ENCODE measurements at regions not wholly inside any gene's neighbourhood (a gene's known extent, or its start where the extent isn't known, plus 50 kb on each side); places are given as distances from the start of the nearest gene placed in this dataset.
"Not testable (repeated sequence)": the region's sequence is repeated elsewhere in the genome, so short reads cannot be mapped to it uniquely, and the experiment has no call there.

DNA sequence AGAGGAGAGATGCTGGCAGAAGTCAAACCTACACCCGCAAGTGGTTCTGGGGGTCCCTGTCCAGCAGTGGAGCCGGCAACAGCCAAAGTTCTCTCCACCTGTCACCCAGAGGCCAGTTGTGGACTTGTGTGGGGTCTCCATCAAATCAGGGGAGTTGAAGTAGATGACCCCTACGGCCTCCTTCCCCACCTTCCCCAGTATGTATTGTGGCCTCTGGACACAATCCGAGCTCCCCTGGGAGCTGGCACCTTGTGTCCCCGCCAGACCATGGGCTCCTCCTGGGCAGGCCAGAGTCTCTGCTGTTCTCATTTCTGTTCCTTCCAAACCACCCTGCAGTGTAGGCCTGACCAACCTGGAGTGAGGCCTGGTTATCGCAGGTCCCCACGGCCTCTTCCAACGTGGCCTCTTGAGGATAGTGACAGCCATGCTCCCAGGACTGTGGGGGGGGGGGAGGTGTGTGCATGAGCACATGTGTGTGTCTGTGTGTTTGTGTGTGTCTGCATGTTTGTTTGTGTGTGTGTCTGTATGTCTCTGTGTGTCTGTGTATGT is 246.4 kb downstream of the MATN1 start:
- DNase-seq: no peak

DNA sequence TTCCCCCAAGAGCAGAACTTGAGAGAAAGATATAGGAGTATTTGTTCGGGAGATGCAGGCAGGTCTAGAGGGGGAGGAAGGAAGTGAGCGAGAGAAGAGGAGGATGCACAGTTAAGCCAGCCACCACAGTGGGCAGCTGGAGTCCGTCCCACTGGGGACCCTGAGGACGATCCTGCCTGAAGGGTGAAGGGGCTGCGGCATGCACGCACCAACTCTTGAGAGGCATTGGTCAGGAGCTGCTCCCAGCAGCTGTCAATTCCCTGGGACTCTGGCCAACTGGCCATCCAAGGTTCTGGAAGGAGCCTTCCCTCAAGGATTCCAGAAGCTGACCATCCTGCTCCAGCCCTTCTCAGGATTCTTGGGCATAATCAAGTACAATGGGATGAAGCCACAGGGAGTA is 246.9 kb downstream of the MATN1 start:
- DNase-seq: no peak

DNA sequence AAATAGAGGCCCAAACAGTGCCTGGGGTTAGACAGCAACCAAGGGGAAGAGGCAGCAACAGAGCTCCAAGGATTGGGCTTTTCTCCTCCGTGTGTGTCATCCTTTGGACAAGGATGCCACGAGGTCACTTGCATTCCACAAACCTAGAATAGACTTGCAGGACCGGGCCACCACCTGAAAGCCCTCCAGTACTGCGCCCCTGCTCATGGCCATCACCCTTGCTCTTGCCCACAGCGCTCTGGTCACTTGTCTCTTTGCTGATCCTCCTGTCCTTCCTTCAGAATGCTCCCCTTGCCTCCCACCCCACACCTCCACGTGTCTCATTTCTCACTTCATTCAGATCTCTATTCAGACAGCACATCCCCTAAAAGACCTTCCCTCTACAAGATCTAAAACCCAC is 247.4 kb downstream of the MATN1 start:
- no peak for DNase-seq

DNA sequence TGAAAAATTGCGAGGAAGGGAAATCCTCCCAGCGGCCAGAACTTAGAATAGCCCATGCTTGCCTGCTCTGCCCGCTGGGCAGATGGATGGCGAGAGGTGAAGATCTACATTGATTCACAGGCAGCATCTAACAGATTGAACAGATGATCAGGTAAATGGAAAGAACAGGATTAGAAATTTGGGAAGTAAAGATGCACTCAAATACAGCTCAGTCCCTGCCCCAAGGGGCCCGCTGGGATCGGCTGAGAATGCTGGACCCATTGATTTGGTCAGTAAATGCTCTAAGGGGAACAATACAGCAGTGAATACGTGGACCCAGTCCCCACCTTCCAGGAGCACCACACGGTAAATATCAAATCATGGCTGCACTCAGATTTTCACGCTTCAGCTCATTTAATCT is 248.2 kb downstream of the MATN1 start:
- no peak for DNase-seq

DNA sequence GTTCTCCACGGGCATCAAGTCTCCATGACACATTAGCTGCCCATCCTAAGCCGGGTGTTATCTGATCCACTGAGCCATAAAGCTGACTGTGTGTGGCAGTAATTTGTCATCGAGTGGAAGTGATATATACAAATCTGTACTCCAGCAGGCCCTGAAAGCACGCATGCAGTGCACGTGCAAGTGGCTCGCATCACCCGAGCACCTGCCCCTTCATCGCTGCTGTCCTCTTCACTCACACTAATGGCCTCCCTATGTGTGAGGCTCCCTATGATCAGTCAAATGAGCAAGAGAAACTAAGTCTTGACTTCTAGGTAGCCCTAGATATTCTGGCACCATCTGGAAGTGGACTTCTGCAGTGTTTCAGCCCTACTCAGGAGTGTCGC is 248.6 kb downstream of the MATN1 start:
- no peak for DNase-seq

DNA sequence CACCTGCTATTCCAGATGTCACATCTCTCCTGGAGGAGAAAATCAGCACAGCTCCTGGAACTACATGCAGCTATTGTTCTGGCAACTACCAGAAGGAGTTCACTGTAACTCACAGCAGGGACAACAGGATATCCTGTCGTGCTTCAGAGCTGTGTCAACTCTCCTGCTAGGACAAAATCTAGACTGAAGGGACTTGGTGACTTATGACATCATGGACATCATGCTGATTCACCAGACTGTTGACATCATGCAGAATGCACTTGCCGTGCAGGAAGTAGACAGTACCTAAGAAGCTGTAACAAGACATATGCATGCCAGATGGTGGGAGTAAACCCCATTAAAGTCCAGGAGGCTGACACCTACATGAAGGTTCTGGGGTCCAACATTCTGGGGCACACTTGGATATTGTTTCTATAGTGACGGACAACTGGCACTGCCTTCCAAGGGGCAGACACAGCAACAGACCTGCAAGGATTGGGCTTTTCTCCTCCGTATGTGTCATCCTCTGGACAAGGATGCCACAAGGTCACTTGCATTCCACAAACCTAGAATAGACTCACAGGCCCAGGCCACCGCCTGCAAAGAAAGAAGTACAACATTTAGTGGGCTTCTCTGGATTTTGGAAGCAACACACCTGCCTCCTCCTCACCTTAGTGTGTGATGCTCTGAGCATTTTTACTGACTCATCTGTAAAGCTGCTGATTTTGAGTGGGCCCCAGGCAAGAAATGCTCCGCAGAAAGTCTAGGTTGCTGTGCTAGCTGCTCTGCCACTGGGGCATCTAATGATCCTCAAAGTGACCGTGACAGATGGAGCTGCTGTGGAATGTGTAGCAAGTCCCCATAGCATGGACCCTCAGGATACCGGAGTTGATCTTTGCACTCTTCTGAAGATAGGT is 249.2 kb downstream of the MATN1 start:
- DNase-seq: no peak

DNA sequence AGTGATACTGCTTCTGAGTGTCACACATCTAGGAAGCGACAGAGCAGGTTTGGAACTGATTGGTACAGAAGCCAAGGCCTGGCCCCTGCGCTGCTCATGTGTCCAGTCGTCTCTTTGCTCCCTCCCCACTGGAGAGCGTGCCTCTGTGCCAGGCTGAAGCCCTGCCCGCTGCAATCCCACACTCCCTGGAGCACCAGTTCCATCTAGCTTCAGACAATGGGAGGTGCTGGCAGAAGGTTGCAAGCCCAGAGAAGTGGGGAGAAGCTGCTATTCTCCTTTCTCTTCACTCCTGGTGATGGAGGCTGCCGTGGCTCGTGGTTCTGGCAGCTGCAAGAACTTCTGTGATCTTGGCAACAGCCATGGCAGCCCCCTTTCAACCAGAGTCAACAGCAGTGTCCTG is 250.9 kb downstream of the MATN1 start:
- DNase-seq: no peak

DNA sequence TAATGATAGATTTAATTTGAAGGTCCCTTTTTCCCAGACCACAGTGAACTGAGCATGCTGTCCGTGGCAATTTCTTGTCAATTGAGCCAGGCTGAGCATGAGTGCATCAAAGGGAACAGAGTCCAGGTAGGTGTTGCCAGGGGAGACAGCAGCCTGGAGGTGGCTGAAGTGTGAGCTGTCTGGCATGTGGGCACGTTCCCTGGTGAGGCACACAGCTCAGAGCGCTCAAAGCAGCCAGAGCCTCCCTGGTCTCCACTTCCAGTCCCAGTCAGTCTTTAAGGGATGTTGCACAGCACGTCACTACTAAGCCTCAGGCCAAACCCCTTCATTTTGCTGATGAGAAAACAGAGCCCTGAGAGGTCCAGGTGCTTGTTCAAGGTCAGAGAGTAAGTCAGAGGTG is 251.4 kb downstream of the MATN1 start:
- DNase-seq: no peak

DNA sequence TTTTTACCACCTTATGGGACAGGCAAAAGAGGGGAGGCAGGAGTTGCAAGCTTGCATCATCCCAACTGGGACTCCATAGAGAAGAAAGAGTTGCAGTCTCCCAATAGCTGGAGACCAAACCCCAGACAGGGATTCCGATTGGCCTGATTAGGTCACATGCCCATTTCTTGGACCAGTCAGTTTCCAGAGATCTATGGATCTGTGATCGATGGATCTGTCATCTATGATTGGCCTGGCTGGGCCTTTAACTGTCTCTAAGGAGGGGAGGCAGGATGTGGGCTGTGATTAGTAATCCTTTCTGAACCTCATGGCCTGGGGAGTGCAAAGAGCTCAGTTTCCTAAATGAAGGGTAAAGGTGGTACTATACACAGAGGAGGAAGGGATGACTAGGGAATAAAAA is 252.1 kb downstream of the MATN1 start:
- no peak for DNase-seq

DNA sequence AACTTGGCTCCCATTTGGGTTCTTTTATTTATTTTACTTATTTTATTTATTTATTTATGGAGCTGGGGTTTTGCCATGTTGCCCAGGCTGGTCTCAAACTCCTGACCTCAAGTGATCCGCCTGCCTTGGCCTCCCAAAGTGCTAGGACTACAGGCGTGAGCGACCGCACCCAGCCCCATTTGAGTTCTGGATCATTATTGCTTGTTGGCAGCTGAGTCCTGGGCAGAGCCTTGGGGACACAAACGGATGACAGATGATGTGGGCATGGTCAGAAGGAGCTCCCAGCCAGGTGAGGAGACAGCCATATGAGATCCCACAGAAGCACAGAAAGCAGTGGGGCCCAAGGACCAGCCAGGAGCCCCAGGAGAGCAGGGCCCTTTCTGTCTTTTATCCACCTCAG is 254.0 kb downstream of the MATN1 start:
- no peak for DNase-seq

DNA sequence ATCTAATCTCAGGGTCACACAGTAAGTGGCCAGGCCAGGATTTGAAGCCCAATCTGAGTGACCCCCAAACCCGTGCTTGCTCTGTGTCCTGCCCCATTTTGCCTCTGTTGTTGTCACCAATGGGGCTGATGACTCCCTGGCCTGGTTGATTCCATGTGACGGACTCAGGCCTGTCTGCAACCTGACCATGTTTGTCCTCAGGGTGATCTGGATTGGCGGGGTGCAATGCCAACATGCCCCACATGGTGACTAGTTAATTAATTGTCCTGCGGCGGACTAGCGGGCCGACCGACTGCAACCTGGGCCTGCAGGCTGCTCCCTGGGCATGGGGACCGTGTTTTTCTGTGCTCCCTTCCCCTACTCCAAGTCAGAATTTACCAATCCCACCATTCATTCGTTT is 256.3 kb downstream of the MATN1 start:
- DNase-seq: no peak

DNA sequence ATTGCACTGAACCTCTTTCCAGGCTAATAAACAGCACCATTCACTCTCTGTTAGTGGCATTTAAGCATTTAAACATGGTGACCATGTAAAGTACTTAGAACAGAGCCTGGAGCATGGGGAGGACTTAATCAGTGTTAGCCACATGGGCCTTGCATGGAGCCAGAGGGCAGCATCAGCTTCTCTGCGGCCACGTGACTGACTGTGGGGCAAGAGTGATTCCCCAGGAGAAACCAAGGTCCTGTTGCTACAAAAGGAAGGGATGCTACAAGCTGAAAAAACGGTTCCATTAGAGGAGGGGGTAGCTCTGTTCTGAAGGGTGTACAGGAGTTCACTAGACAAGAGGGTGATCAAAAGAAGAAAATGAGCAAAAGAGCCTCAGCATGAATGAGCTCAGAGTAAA is 256.8 kb downstream of the MATN1 start:
- DNase-seq: no peak

DNA sequence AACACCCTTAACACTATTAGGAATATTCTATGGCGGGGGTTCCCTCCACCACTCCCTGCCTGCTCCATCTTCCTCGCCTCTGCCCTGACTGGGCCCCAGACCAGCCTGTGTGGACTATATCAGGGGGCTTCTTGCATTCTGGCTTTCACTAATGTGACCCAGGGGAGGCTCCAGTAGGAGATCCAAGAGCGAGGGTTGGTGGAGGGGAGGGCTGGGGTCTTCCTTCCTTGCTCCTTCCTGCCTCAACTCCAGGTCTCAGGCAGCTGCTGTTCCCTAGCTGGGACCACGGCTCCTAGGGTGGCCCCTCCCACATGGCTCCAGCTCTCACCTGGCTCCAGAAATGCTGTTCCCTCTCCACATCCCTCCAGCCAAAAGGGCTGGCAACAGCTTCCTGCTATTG is 257.4 kb downstream of the MATN1 start:
- DNase-seq: no peak

DNA sequence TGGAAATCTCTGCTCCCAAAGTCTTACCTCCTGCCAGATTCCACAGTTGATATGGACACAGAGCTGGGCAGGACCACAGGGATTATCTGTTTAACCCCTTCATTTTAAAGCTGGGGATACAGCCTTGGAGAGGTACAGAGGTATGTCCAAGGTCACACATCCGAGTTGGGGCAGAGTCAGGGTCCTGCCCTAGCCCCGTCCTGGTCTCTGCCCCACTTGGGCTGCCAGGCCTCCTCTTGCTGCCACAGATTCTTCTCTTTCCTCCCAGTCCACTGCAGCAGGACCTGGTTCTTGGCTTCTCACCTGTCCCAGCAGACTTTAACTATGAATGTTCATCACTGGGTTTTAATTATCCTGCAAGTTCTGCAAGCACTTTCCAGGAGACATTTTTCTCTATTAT is 258.3 kb downstream of the MATN1 start:
- DNase-seq: no peak

DNA sequence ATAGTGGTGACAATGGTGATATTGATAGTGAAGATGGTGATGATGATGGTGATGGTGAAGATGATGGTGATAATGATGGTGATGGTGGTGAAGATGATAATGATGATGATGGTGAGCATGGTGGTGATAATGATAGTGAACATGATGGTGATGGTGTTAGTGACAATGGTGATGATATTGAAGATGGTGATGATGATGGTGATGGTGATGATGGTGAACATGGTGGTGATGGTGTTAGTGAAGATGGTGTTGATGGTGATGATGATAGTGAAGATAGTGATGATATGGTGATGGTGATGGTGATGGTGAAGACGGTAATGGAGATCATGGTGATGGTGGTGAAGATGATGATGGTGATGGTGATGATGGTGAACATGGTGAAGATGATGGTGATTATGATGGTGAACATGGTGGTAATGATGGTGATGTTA is 259.2 kb downstream of the MATN1 start:
- no peak for DNase-seq

DNA sequence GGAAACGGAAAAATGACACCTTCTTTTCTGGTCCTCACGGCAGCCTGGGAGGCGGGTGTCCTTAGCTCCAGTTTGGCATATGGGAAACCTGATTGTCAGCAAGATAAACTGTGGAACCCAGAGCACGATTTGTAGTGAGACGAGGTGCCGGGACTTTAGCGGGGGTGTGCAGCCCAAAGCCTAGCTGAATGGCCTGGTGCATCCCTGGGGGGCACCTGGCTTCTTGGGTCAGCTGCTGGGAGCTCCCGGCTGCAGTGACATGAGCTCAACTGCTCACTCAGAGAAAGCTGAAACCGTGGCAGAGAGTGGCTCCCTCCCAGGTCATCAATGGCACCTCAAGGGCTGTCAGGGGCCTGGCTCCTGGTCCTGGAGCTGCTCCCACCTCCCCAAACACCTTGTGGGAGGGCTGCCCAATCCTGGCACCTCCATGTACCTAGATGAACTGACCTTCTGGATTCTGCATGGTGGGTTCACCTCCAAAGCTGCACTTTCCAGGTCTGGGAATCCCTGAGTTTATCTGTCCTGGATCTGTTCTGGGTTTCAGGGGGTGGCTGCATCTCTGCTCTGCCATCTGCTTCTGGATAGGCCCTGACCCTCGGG is 260.5 kb downstream of the MATN1 start:
- no peak for DNase-seq

DNA sequence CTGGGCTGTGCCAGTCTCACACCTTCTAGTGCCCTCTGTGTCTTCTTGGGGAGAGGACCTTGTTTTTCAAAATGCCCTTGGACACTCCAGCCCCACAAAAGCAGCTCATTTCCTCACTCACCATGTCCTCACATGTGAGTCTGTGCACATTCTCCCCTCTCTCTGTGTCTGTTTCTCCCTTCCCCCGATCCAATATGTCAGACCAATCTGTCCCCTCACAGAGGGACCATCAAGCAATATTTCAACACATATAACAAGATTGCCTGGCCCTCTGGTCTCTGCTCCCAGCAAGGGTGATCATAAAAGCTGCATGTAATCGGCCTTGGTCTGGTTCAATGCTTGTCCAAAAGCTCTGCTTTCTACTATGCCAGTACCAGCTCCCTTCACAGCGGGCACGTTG is 261.2 kb downstream of the MATN1 start:
- no peak for DNase-seq

DNA sequence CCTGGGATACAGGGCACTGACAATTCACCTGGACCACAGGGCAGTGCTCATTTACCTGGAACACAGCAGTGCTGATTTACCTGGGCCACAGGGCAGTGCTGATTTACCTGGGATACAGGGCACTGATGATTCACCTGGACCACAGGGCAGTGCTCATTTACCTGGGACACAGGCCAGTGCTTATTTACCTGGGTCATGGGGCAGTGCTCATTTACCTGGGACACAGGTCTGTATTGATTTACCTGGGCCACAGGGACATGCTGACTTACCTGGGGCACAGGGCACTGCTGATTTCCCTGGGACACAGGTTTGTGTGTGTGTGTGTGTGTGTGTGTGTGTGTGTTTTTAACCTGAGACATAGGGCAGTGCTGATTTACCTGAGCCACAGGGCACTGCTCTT is 261.7 kb downstream of the MATN1 start:
- no peak for DNase-seq

DNA sequence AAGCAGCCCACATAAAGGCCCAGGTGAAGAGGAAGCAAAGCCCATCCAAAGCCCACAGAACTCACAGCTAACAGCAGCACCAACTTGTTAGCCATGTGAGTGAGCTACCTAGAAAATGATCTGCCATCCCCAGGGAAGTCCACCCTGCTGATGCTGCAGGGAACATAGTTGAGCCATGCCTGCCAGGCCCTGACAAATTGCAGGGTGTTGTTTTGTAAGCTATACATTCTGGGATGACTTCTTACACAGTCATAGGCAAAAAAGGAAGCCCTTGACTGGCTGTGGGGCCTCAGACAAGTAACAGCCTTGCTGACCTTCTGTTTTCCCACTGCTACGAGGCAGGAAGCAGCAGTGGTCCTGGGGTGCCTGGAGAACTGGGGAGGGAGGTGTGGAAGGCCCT is 262.7 kb downstream of the MATN1 start:
- no peak for DNase-seq

DNA sequence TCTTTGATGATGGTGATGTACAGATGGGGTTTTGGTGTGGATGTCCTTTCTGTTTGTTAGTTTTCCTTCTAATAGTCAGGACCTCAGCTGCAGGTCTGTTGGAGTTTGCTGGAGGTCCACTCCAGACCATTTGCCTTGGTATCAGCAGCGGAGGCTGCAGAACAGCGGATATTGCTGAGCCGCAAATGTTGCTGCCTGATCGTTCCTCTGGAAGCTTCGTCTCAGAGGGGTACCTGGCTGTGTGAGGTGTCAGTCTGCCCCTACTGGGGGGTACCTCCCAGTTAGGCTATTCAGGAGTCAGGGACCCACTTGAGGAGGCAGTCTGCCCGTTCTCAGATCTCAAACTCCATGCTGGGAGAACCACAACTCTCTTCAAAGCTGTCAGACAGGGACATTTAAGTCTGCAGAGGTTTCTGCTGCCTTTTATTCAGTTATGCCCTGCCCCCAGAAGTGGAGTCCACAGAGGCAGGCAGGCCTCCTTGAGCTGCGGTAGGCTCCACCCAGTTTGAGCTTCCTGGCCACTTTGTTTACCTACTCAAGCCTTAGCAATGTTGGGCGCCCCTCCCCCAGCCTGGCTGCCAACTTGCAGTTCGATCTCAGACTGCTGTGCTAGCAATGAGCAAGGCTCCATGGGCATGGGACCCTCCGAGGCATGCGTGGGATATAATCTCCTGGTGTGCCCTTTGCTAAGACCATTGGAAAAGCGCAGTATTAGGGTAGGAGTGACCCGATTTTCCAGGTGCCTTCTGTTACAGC is 264.5 kb downstream of the MATN1 start:
- not testable (repeated sequence) for DNase-seq

DNA sequence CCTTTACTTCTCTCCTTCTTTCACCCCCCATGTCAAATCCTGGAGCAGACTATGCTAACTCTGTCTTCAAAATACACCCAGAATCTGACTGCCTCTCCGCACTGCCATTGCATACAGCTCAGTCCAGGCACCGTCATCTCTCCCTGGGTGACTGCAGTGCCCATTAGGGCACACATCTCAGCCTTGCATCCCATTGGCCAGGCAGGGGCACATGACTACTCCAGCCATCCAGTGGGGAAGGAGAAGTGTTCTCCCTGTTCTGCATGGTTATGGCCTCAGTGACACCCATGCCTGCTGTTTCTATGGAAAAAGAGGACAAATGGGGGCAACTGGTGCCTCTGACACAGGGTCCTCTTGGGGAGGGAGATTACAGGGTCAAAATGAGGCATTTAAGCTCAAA is 270.5 kb downstream of the MATN1 start:
- no peak for DNase-seq

DNA sequence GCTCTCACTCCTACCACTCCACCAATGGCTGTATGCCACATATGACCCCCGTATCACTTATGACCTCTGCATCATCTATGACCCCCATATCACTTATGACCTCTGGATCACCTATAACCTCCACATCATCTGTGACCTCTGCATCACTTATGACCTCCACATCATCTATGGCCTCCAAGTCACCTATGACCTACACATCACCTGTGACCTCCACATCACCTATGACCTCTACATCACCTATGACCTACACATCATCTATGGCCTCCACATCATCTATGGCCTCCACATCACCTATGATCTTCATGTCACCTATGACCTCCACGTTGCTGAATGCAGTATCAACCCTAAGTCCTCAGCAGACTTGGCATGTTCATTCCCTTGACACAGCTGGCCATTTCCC is 271.2 kb downstream of the MATN1 start:
- no peak for DNase-seq

DNA sequence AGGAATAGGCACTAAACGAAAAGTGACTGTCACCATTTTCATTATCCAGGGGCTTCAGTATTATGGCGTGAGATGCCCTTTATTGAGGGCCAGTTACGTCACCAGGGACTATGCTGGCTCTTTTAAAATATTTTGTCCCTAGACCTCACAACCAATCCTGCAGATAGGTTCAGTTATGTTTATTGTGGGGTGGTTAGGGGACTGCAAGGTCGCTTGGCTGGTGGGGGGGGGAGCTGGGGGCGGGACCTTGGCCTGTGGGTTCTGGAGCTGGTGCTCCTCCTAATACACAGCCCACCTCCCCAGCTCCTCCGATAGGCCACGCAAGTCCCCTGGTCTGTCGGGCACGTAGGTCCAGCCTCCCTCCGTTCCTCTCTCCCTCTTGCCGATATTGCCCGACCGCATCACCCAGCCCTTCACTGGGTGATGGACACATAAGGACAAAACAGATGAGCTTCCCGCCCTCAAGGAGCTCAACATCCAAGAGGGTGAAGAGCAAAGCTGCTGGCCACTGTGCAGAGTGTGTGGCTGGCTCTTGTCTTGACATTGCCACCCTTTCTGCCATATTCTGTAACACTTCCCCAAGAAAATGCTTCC is 271.8 kb downstream of the MATN1 start:
- DNase-seq: no peak

All from hematopoietic multipotent progenitor cell treated with erythropoietin and hydrocortisone succinate and interleukin-3 and kit ligand, for 4 days (in vitro differentiated cells).